IMR-90 (cell line): ENCODE measurements at regions not wholly inside any gene's neighbourhood (a gene's known extent, or its start where the extent isn't known, plus 50 kb on each side); places are given as distances from the start of the nearest gene placed in this dataset.

ENCODE experiments used
- ATAC-seq: fragments of 200-7000 bp; cut with Tn5 transposase; 2 replicates; pipeline ENCODE4 v1.9.1; 2020; ENCODE audit warnings: low read depth, mild to moderate bottlenecking, moderate library complexity
- BruUV-seq: library from RNA; stranded (reverse); fragments of 400-500 nt; replicated peaks from 2 replicates; lab custom pipeline; 2021; lab: Mats Ljungman, UMichigan
- CTCF ChIA-PET: fragments of 300-600 bp; formaldehyde crosslinking; extraction: SDS; loops from one replicate; lab custom pipeline; 2021; ENCODE audit warnings: antibody characterized with exemption; lab: Yijun Ruan, JAX
- POLR2A ChIA-PET: fragments of 300-600 bp; sonication (Branson Sonifier 250); formaldehyde crosslinking; loops from one replicate; lab custom pipeline; 2022; ENCODE audit warnings: antibody characterized with exemption; ENCODE audit not compliant: unreplicated experiment; lab: Charles Lee
- DNase-seq: peaks from one replicate; pipeline ENCODE4 v3.0.0; 2013
- H2AFZ ChIP-seq: replicated peaks from 2 replicates; pipeline ENCODE3; 2013; ENCODE audit warnings: low read length, mild to moderate bottlenecking; ENCODE audit not compliant: poor library complexity
- H2AK5ac ChIP-seq: 2 replicates; pipeline ENCODE4 v1.6.1; 2013; ENCODE audit warnings: low read depth, low read length, inconsistent platforms
- H2AK9ac ChIP-seq: replicated peaks from 2 replicates; pipeline ENCODE3; 2013; ENCODE audit warnings: mild to moderate bottlenecking, low read depth, low read length, moderate library complexity; ENCODE audit not compliant: poor library complexity
- H2BK120ac ChIP-seq: 2 replicates; pipeline ENCODE4 v1.6.1; 2013; ENCODE audit warnings: low read depth, low read length, inconsistent platforms
- H2BK15ac ChIP-seq: 3 replicates; pipeline ENCODE4 v1.6.1; 2013; ENCODE audit warnings: low read depth, low read length, inconsistent platforms
- H2BK20ac ChIP-seq: 2 replicates; pipeline ENCODE4 v1.6.1; 2013; ENCODE audit warnings: low read depth, mild to moderate bottlenecking, inconsistent platforms, low read length, moderate library complexity
- H2BK5ac ChIP-seq: 2 replicates; pipeline ENCODE4 v1.6.1; 2013; ENCODE audit warnings: mild to moderate bottlenecking, low read depth, low read length, inconsistent platforms; ENCODE audit not compliant: poor library complexity, severe bottlenecking
- H3K14ac ChIP-seq: replicated peaks from 2 replicates; pipeline ENCODE4 v1.6.1; 2013; ENCODE audit warnings: low read depth, low read length, inconsistent platforms
- H3K18ac ChIP-seq: 2 replicates; pipeline ENCODE4 v1.6.1; 2013; ENCODE audit warnings: low read depth, low read length, control low read depth
- H3K23ac ChIP-seq: 2 replicates; pipeline ENCODE4 v1.6.1; 2013; ENCODE audit warnings: low read depth, low read length, inconsistent platforms
- H3K27ac ChIP-seq: 2 replicates; pipeline ENCODE4 v1.5.1; 2013; ENCODE audit warnings: mild to moderate bottlenecking, control low read depth, low read length; ENCODE audit not compliant: insufficient read depth
- H3K27me3 ChIP-seq: 2 replicates; pipeline ENCODE4 v1.6.1; 2013; ENCODE audit warnings: low read length; ENCODE audit not compliant: control insufficient read depth, insufficient read depth
- H3K36me3 ChIP-seq: 2 replicates; pipeline ENCODE4 v1.6.1; 2013; ENCODE audit warnings: low read length, mixed read lengths; ENCODE audit not compliant: control insufficient read depth, insufficient read depth
- H3K4ac ChIP-seq: 2 replicates; pipeline ENCODE4 v1.6.1; 2013; ENCODE audit warnings: low read depth, low read length, inconsistent platforms
- H3K4me1 ChIP-seq: 2 replicates; pipeline ENCODE4 v1.6.1; 2013; ENCODE audit warnings: low read length, mixed read lengths; ENCODE audit not compliant: control insufficient read depth, insufficient read depth
- H3K4me2 ChIP-seq: 2 replicates; pipeline ENCODE4 v1.6.1; 2013; ENCODE audit warnings: low read depth, mild to moderate bottlenecking, control low read depth, low read length, moderate library complexity
- H3K4me3 ChIP-seq: 2 replicates; pipeline ENCODE4 v1.5.1; 2013; ENCODE audit warnings: low read depth, mild to moderate bottlenecking, control low read depth, low read length, moderate library complexity; ENCODE audit not compliant: insufficient read depth
- H3K56ac ChIP-seq: 2 replicates; pipeline ENCODE4 v1.6.1; 2013; ENCODE audit warnings: low read length, inconsistent platforms; ENCODE audit not compliant: insufficient read depth; ENCODE audit errors: extremely low read depth
- H3K79me1 ChIP-seq, 2 experiments: 2 replicates each; pipeline ENCODE4 v1.6.1; 2013; ENCODE audit warnings: low read length in 2 of 2, inconsistent platforms in 1 of 2, low read depth in 1 of 2
- H3K9ac ChIP-seq: 2 replicates; pipeline ENCODE4 v1.6.1; 2013; ENCODE audit warnings: low read depth, low read length, control low read depth
- H3K9me1 ChIP-seq: 2 replicates; pipeline ENCODE4 v1.6.1; 2013; ENCODE audit warnings: low read length, inconsistent platforms; ENCODE audit not compliant: insufficient read depth
- H3K9me3 ChIP-seq: 2 replicates; pipeline ENCODE4 v1.6.1; 2013; ENCODE audit warnings: low read length; ENCODE audit not compliant: control insufficient read depth, insufficient read depth
- H4K20me1 ChIP-seq: 2 replicates; pipeline ENCODE4 v1.6.1; 2013; ENCODE audit warnings: low read length, inconsistent platforms; ENCODE audit not compliant: insufficient read depth
- H4K5ac ChIP-seq: 2 replicates; pipeline ENCODE4 v1.6.1; 2013; ENCODE audit warnings: mild to moderate bottlenecking, low read depth, low read length, control low read depth
- H4K8ac ChIP-seq, 2 experiments: 2 replicates each; pipeline ENCODE4 v1.6.1; 2013; ENCODE audit warnings: low read depth in 2 of 2, low read length in 2 of 2, control low read depth in 1 of 2, inconsistent platforms in 1 of 2
- H4K91ac ChIP-seq: 2 replicates; pipeline ENCODE4 v1.6.1; 2013; ENCODE audit warnings: low read depth, low read length, inconsistent platforms; ENCODE audit not compliant: insufficient read depth
- CEBPB ChIP-seq: IDR thresholded peaks from 2 replicates; pipeline ENCODE4 v1.6.1; 2012; ENCODE audit warnings: low read depth, low read length, improper control_type of control experiment
- ELK1 ChIP-seq: fragments of 150-350 bp; IDR thresholded peaks from 2 replicates; pipeline ENCODE4 v1.6.1; 2016; ENCODE audit warnings: low read depth, mild to moderate bottlenecking, low read length, moderate library complexity, borderline replicate concordance
- MAZ ChIP-seq: IDR thresholded peaks from 2 replicates; pipeline ENCODE4 v1.6.1; 2012; ENCODE audit warnings: low read depth, mild to moderate bottlenecking, low read length, improper control_type of control experiment, moderate library complexity, borderline replicate concordance
- MXI1 ChIP-seq: IDR thresholded peaks from 2 replicates; pipeline ENCODE4 v1.6.1; 2012; ENCODE audit warnings: low read depth, mild to moderate bottlenecking, low read length, moderate library complexity, borderline replicate concordance
- NFE2L2 ChIP-seq: fragments of 150-350 bp; IDR thresholded peaks from 2 replicates; pipeline ENCODE4 v1.6.1; 2016; ENCODE audit warnings: low read depth, mild to moderate bottlenecking, low read length
- POLR2A ChIP-seq: IDR thresholded peaks from 2 replicates; pipeline ENCODE4 v1.6.1; 2012; ENCODE audit warnings: mild to moderate bottlenecking, low read depth, low read length
- RFX5 ChIP-seq: IDR thresholded peaks from 2 replicates; pipeline ENCODE4 v1.8.0; 2012; ENCODE audit warnings: low read depth, mild to moderate bottlenecking, low read length, moderate library complexity
- SMC3 ChIP-seq: fragments of 150-350 bp; IDR thresholded peaks from 2 replicates; pipeline ENCODE4 v1.6.1; 2016; ENCODE audit warnings: low read depth, mild to moderate bottlenecking, antibody characterized with exemption, low read length, moderate library complexity
- WGBS, 2 experiments: methylation state at CpG; one replicate each; pipeline versions ENCODE4 v1.1.5 to v1.1.7; 2013; ENCODE audit warnings: missing lambda C conversion rate in 2 of 2; ENCODE audit not compliant: insufficient read length in 1 of 2; ENCODE audit errors: extremely low coverage in 2 of 2; 5-methylcytosine and 5-hydroxymethylcytosine counted together
- dilution Hi-C: fragments of 300-500 bp; cut with HindIII; formaldehyde crosslinking; loops from one replicate; pipeline ENCODE4 v1.14.3; 2018; ENCODE audit warnings: low sequenced_read_pairs; ENCODE audit not compliant: unreplicated experiment
- in situ Hi-C: fragments of 300-500 bp; cut with MboI; formaldehyde crosslinking; loops from 3 replicates; pipeline ENCODE4 v1.14.3; 2019; ENCODE audit warnings: low sequenced_read_pairs, inconsistent platforms, mixed read lengths
- intact Hi-C: fragments of 100-400 bp; cut with micrococcal nuclease; formaldehyde crosslinking; loops from 2 replicates; pipeline ENCODE4 v1.10.0; 2022
- TF ChIP-seq, protein P1 (sequence below): conservative IDR thresholded peaks from 2 replicates; pipeline ENCODE4 v1.5.1; 2012; ENCODE audit warnings: mild to moderate bottlenecking, low read depth, low read length, improper control_type of control experiment
- TF ChIP-seq, protein P2 (sequence below): fragments of 150-350 bp; IDR thresholded peaks from 2 replicates; pipeline ENCODE4 v1.6.1; 2017; ENCODE audit warnings: mild to moderate bottlenecking, antibody characterized with exemption, low read length, low read depth

- Histone ChIP-seq H3K23ac (no peak overlapping the region), H3K4me1 (no peaks in the 10 kb centered on the region), H2AFZ (no peak overlapping the region), H3K9ac (no peak overlapping the region), H4K8ac (no peak overlapping the region), H2AK5ac (no peak overlapping the region), H2BK15ac (no peak overlapping the region), H3K56ac (no peak overlapping the region), H4K20me1 (no peaks in the 10 kb centered on the region), H3K9me3 (no peaks in the 10 kb centered on the region), H3K4ac (no peak overlapping the region), H3K4me3 (no peak overlapping the region), H3K27ac (no peak overlapping the region), H3K36me3 (no peaks in the 10 kb centered on the region), H3K14ac (no peak overlapping the region), H3K18ac (no peak overlapping the region), H3K9me1 (no peaks in the 10 kb centered on the region), H2AK9ac (no peak overlapping the region), H4K5ac (no peak overlapping the region), H3K4me2 (no peak overlapping the region), H2BK120ac (no peak overlapping the region), H2BK5ac (no peak overlapping the region), H3K27me3 (no peaks in the 10 kb centered on the region), H3K79me1 (no peaks in the 10 kb centered on the region), H2BK20ac (no peak overlapping the region), H4K91ac (no peak overlapping the region)
- ChIA-PET CTCF (no interaction called here), POLR2A (no interaction called here)
- dilution Hi-C loops (no loop called here), in situ Hi-C loops (no loop called here), intact Hi-C loops (no loop called here)
- TF ChIP-seq MXI1 (no peak), NFE2L2 (no peak), ELK1 (no peak), SMC3 (no peak), POLR2A (no peak), CEBPB (no peak), MAZ (no peak), RFX5 (no peak)
- TF ChIP-seq, protein P1, sequence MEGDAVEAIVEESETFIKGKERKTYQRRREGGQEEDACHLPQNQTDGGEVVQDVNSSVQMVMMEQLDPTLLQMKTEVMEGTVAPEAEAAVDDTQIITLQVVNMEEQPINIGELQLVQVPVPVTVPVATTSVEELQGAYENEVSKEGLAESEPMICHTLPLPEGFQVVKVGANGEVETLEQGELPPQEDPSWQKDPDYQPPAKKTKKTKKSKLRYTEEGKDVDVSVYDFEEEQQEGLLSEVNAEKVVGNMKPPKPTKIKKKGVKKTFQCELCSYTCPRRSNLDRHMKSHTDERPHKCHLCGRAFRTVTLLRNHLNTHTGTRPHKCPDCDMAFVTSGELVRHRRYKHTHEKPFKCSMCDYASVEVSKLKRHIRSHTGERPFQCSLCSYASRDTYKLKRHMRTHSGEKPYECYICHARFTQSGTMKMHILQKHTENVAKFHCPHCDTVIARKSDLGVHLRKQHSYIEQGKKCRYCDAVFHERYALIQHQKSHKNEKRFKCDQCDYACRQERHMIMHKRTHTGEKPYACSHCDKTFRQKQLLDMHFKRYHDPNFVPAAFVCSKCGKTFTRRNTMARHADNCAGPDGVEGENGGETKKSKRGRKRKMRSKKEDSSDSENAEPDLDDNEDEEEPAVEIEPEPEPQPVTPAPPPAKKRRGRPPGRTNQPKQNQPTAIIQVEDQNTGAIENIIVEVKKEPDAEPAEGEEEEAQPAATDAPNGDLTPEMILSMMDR, result no peak
- TF ChIP-seq, protein P2, sequence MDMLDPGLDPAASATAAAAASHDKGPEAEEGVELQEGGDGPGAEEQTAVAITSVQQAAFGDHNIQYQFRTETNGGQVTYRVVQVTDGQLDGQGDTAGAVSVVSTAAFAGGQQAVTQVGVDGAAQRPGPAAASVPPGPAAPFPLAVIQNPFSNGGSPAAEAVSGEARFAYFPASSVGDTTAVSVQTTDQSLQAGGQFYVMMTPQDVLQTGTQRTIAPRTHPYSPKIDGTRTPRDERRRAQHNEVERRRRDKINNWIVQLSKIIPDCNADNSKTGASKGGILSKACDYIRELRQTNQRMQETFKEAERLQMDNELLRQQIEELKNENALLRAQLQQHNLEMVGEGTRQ, result no peak
- BruUV-seq, result no TSS peak
- no CpG with 5 or more reads among the region's 1 CpG for WGBS, 2 experiments
- ATAC-seq (no peak), DNase-seq (no peak)
These were observed 473.7 kb upstream of the FLRT2 start for GRCh38 chr14:85056267-85056666.
